Mesodermal cell (in vitro differentiated cells): ENCODE measurements at regions not wholly inside any gene's neighbourhood (a gene's known extent, or its start where the extent isn't known, plus 50 kb on each side); places are given as distances from the start of the nearest gene placed in this dataset.

Source experiments
- H3K27ac ChIP-seq: 2 replicates; pipeline ENCODE4 v1.7.0; 2013; ENCODE audit warnings: mild to moderate bottlenecking, low read depth, low read length, moderate library complexity; ENCODE audit not compliant: severe bottlenecking
- H3K36me3 ChIP-seq: 2 replicates; pipeline ENCODE4 v1.7.1; 2013; ENCODE audit warnings: mild to moderate bottlenecking, low read length, moderate library complexity; ENCODE audit not compliant: control insufficient read depth, insufficient read depth
- H3K4me1 ChIP-seq: one replicate; pipeline ENCODE4 v1.7.1; 2013; ENCODE audit warnings: mild to moderate bottlenecking, low read length; ENCODE audit not compliant: insufficient read depth, control insufficient read depth, poor library complexity, severe bottlenecking
- H3K4me3 ChIP-seq: 2 replicates; pipeline ENCODE4 v1.7.0; 2013; ENCODE audit warnings: low read length, control low read depth, mild to moderate bottlenecking; ENCODE audit not compliant: insufficient read depth, poor library complexity, severe bottlenecking; ENCODE audit errors: extremely low read depth
- H3K9me3 ChIP-seq: 2 replicates; pipeline ENCODE4 v1.7.1; 2013; ENCODE audit warnings: mild to moderate bottlenecking, low read length, moderate library complexity; ENCODE audit not compliant: control insufficient read depth
- WGBS, 2 experiments: methylation state at CpG; one replicate each; pipeline ENCODE4 v1.1.5; 2013; ENCODE audit warnings: missing lambda C conversion rate in 2 of 2; ENCODE audit not compliant: insufficient coverage in 2 of 2; 5-methylcytosine and 5-hydroxymethylcytosine counted together

- Histone ChIP-seq H3K9me3 (no peaks in the 10 kb centered on the region), H3K36me3 (no peaks in the 10 kb centered on the region), H3K27ac (no peak overlapping the region), H3K4me1 (no peaks in the 10 kb centered on the region), H3K4me3 (no peak overlapping the region)
- 60% methylated on average over 3 of the region's 8 CpGs for WGBS, 2 experiments
These were observed 78.9 kb downstream of the OR2K2 start for GRCh38 chr9:111250875-111251842.

DNA sequence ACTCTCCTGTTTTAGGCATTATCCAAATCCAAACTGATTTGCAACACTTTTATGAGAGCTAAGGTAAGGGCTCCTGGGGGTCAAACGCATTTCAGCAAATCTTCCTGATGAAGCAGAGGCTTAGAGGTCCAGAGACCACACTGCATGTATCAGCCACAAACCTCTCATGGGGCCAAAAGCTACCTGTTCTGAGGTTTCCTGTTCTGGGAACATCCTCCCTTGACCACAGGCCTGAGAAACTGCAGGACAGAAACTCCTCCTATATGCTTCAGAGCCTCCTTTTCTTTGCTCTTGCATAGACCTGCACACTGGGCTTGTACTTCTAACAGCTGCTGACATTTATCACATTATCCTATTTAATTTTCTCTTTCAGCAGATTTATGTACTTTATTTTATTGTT is 92.6 kb downstream of the OR2K2 start:
- H3K4me1 ChIP-seq: no peaks in the 10 kb centered on the region
- H3K9me3 ChIP-seq: no peaks in the 10 kb centered on the region
- H3K4me3 ChIP-seq: no peak overlapping the region
- WGBS, 2 experiments: 100% methylated on average over 1 of the region's 1 CpG; no CpG with 5 or more reads in 1 of the 2 experiments
- no peaks in the 10 kb centered on the region for H3K36me3 ChIP-seq
- H3K27ac ChIP-seq: no peak overlapping the region

- no peaks in the 10 kb centered on the region for H3K36me3 ChIP-seq
- no peaks in the 10 kb centered on the region for H3K9me3 ChIP-seq
- no peak overlapping the region for H3K27ac ChIP-seq
- WGBS, 2 experiments: no CpG with 5 or more reads among the region's 2 CpGs
- H3K4me3 ChIP-seq: no peak overlapping the region
- no peaks in the 10 kb centered on the region for H3K4me1 ChIP-seq
These were observed 93.7 kb downstream of the OR2K2 start for GRCh38 chr9:111236332-111236731.

GRCh38 chr9:111233963-111234362 is 96.1 kb downstream of the OR2K2 start:
- Histone ChIP-seq H3K36me3 (no peaks in the 10 kb centered on the region), H3K4me3 (no peak overlapping the region), H3K4me1 (no peaks in the 10 kb centered on the region), H3K9me3 (no peaks in the 10 kb centered on the region), H3K27ac (no peak overlapping the region)
- 86 to 88% methylated on average over 1 to 3 of the region's 3 CpGs for WGBS, 2 experiments

- WGBS, 2 experiments: 47 to 62% methylated on average over 4 to 6 of the region's 8 CpGs
These were observed 96.8 kb downstream of the OR2K2 start for GRCh38 chr9:111232997-111233790.

DNA sequence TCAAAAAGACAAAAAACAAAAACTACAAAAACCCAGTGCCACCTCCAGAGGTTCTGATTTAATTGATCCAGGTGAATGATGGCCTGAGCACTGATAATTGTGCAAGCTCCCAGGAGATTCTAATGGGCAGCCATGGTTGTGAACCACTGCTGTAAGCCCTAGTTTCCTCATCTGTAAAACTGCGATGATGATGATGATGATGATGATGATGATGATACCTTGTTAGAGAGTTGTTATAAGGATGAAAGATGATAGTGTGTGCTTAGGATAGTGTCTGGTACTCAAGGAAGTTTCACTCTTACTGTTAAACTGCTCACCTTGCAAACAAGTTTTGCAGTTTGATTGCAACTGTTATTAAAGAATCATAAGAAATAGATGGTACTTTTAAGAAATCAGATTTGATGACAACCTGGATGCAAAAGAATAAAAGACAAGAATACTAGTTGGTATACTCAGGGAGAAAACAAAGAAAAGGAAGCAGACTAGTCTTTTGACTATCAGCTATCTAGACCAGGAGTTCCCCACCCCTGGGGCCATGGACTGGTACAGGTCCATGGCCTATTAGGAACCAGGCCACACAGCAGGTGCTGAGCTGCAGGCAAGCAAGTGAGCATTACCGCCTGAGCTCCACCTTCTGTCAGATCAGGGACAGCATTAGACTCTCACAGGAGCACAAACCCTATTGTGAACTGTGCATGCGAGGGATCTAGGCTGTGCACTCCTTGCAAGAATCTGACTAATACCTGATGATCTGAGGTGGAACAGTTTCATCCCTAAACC is 98.0 kb downstream of the OR2K2 start:
- Histone ChIP-seq H3K4me3 (no peak overlapping the region), H3K4me1 (no peaks in the 10 kb centered on the region), H3K36me3 (no peaks in the 10 kb centered on the region), H3K9me3 (no peaks in the 10 kb centered on the region), H3K27ac (no peak overlapping the region)
- WGBS, 2 experiments: 68 to 85% methylated on average over 2 of the region's 3 CpGs

More at GRCh38 chr9:111232997-111233790, 96.8 kb downstream of the OR2K2 start:
- no peak overlapping the region for H3K27ac ChIP-seq
- no peak overlapping the region for H3K4me3 ChIP-seq
- no peaks in the 10 kb centered on the region for H3K9me3 ChIP-seq
- H3K4me1 ChIP-seq: no peaks in the 10 kb centered on the region
- no peaks in the 10 kb centered on the region for H3K36me3 ChIP-seq

DNA sequence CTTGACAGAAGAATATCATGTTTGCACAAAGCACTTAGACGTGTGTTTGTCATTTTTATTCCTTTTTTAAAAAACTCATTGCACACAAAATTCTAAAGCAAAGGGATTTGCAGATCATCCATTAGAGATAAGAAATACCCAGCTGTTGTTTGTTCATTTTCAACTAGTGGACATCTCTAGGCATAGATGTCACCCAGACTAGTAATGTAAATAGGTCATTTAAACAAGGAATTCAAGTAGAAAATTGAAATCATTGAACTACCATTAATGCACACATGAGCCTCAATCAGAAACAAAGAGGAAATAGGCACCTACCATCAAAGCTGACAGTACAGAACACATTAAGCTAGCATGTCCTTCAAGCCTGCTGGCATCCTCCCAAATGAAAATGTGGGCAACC is 107.3 kb downstream of the OR2K2 start:
- H3K36me3 ChIP-seq: no peaks in the 10 kb centered on the region
- 75% methylated on average over 1 of the region's 1 CpG; no CpG with 5 or more reads in 1 of the 2 experiments for WGBS, 2 experiments

GRCh38 chr9:111212874-111213273 is 117.2 kb downstream of the OR2K2 start:
- no peak overlapping the region for H3K4me3 ChIP-seq
- no peaks in the 10 kb centered on the region for H3K36me3 ChIP-seq
- no peaks in the 10 kb centered on the region for H3K9me3 ChIP-seq
- 83 to 93% methylated on average over 1 to 3 of the region's 6 CpGs for WGBS, 2 experiments
- H3K27ac ChIP-seq: no peak overlapping the region
- H3K4me1 ChIP-seq: no peaks in the 10 kb centered on the region

More for the DNA sequence above, 107.3 kb downstream of the OR2K2 start:
- H3K27ac ChIP-seq: no peak overlapping the region
- no peaks in the 10 kb centered on the region for H3K4me1 ChIP-seq
- no peaks in the 10 kb centered on the region for H3K9me3 ChIP-seq
- H3K4me3 ChIP-seq: no peak overlapping the region

DNA sequence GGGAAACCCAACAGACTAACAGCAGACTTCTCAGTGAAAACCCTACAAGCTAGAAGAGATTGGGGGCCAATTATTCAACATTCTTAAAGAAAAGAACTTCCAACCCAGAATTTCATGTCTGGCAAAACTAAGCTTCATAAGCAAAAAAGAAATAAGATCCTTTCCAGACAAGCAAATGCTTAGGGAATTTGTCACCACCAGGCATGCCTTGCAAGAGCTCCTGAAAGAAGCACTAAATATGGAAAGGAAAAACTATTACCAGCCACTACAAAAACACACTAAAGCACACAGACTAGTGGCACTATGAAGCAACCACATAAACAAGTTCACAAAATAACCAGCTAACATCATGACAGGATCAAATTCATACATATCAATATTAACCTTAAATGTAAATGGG is 131.1 kb downstream of the OR2K2 start:
- Histone ChIP-seq H3K27ac (no peak overlapping the region), H3K9me3 (no peaks in the 10 kb centered on the region), H3K4me1 (no peaks in the 10 kb centered on the region), H3K4me3 (no peak overlapping the region), H3K36me3 (no peaks in the 10 kb centered on the region)

GRCh38 chr9:111197256-111197655 is 132.8 kb downstream of the OR2K2 start:
- H3K27ac ChIP-seq: no peak overlapping the region

More at GRCh38 chr9:111197256-111197655, 132.8 kb downstream of the OR2K2 start:
- no peaks in the 10 kb centered on the region for H3K9me3 ChIP-seq
- H3K36me3 ChIP-seq: no peaks in the 10 kb centered on the region
- no peaks in the 10 kb centered on the region for H3K4me1 ChIP-seq
- no peak overlapping the region for H3K4me3 ChIP-seq
